ENCODE measurements at regions not wholly inside any gene's neighbourhood (a gene's known extent, or its start where the extent isn't known, plus 50 kb on each side); places are given as distances from the start of the nearest gene placed in this dataset.

- TF ChIP-seq CTCF (conservative IDR thresholded peaks at IDR 0.05; ENCODE audit: low read depth in 2 of 2), result no peak
- no peak for TF ChIP-seq POLR2AphosphoS5 (IDR thresholded peaks at IDR 0.05; ENCODE audit: low read depth)
These were observed 806.1 kb upstream of the MIR17HG start for GRCh38 chr13:90541346-90541745.

All from GM23338 (cell line).